SK-N-SH (cell line): ENCODE measurements at regions not wholly inside any gene's neighbourhood (a gene's known extent, or its start where the extent isn't known, plus 50 kb on each side); places are given as distances from the start of the nearest gene placed in this dataset.

ENCODE experiments used
- CTCF ChIA-PET: fragments of 300-600, 350-600 bp; formaldehyde crosslinking; extraction: SDS; loops from one replicate; lab custom pipeline; 2021; lab: Yijun Ruan, JAX
- POLR2A ChIA-PET: fragments of 350-600 bp; sonication (Branson Sonifier 250); formaldehyde crosslinking; extraction: SDS; loops from one replicate; lab custom pipeline; 2020; ENCODE audit warnings: antibody characterized with exemption, inconsistent platforms; lab: Yijun Ruan, JAX
- DNase-seq: peaks from one replicate; pipeline ENCODE4 v3.0.0; 2012
- H2AFZ ChIP-seq: fragments of 200-600 bp; sonication (generic); 2 replicates; pipeline ENCODE4 v1.8.1; 2016; ENCODE audit warnings: antibody characterized with exemption, mild to moderate bottlenecking, low read depth
- H3F3A ChIP-seq: fragments of 200-600 bp; sonication (generic); replicated peaks from 2 replicates; pipeline ENCODE3; 2016; ENCODE audit warnings: antibody characterized with exemption, mild to moderate bottlenecking; ENCODE audit not compliant: insufficient read depth
- H3K27ac ChIP-seq, 2 experiments: fragments of 200-500 bp in 1 of 2; fragments of 200-600 bp in 1 of 2; sonication (Bioruptor generic) in 1 of 2; sonication (generic), shearing (Covaris generic) in 1 of 2; 2 replicates each; pipeline versions ENCODE4 v1.5.1 to v1.6.1; 2014 to 2016; ENCODE audit warnings: low read depth in 2 of 2, inconsistent platforms in 1 of 2, low read length in 1 of 2, mild to moderate bottlenecking in 1 of 2, mixed read lengths in 1 of 2
- H3K27me3 ChIP-seq: fragments of 200-600 bp; sonication (generic), shearing (Covaris generic); 2 replicates; pipeline ENCODE4 v1.6.1; 2016; ENCODE audit warnings: mixed run types; ENCODE audit not compliant: insufficient read depth
- H3K36me3 ChIP-seq, 2 experiments: fragments of 200-500 bp in 1 of 2; fragments of 200-600 bp in 1 of 2; sonication (Bioruptor generic) in 1 of 2; sonication (generic) in 1 of 2; replicated peaks in 1 of 2; 2 replicates each; pipeline versions ENCODE3 to v1.5.1; 2014 to 2016; ENCODE audit warnings: low read length in 1 of 2, mild to moderate bottlenecking in 1 of 2; ENCODE audit not compliant: insufficient read depth in 2 of 2, control insufficient read depth in 1 of 2
- H3K4me1 ChIP-seq, 2 experiments: fragments of 200-500 bp in 1 of 2; fragments of 200-600 bp in 1 of 2; sonication (Bioruptor generic) in 1 of 2; sonication (generic), shearing (Covaris generic) in 1 of 2; 2 replicates each; pipeline versions ENCODE4 v1.5.1 to v1.6.1; 2014 to 2016; ENCODE audit warnings: low read depth in 1 of 2, low read length in 1 of 2, mixed run types in 1 of 2; ENCODE audit not compliant: insufficient read depth in 2 of 2, control insufficient read depth in 1 of 2
- H3K4me2 ChIP-seq: fragments of 200-600 bp; sonication (generic), shearing (Covaris generic); 2 replicates; pipeline ENCODE4 v1.6.1; 2017; ENCODE audit warnings: mixed run types
- H3K4me3 ChIP-seq, 2 experiments: fragments of 200-500 bp in 1 of 2; fragments of 200-600 bp in 1 of 2; sonication (Bioruptor generic) in 1 of 2; sonication (generic), shearing (Covaris generic) in 1 of 2; 2 replicates each; pipeline versions ENCODE4 v1.5.1 to v1.8.1; 2014 to 2016; ENCODE audit warnings: low read depth in 2 of 2, inconsistent platforms in 1 of 2, low read length in 1 of 2, mild to moderate bottlenecking in 1 of 2, mixed read lengths in 1 of 2, moderate library complexity in 1 of 2
- H3K79me2 ChIP-seq: fragments of 200-600 bp; sonication (generic); 2 replicates; pipeline ENCODE4 v1.8.1; 2017; ENCODE audit warnings: mild to moderate bottlenecking; ENCODE audit not compliant: insufficient read depth
- H3K9ac ChIP-seq: fragments of 200-600 bp; sonication (generic); 2 replicates; pipeline ENCODE4 v1.6.1; 2017; ENCODE audit warnings: mixed run types
- H3K9me2 ChIP-seq: fragments of 200-600 bp; sonication (generic); 2 replicates; pipeline ENCODE4 v1.6.1; 2017; ENCODE audit warnings: mixed run types
- H3K9me3 ChIP-seq: fragments of 200-600 bp; sonication (generic); 2 replicates; pipeline ENCODE4 v1.6.1; 2017; ENCODE audit warnings: mixed run types, mild to moderate bottlenecking, moderate library complexity
- H4K20me1 ChIP-seq: fragments of 200-600 bp; sonication (generic); 2 replicates; pipeline ENCODE4 v1.6.1; 2017; ENCODE audit warnings: mild to moderate bottlenecking, mixed run types; ENCODE audit not compliant: insufficient read depth
- CTCF ChIP-seq: fragments of 200-600 bp; sonication (generic); IDR thresholded peaks from 2 replicates; pipeline ENCODE4 v1.6.1; 2017; ENCODE audit warnings: antibody characterized with exemption, mild to moderate bottlenecking, moderate library complexity
- EZH2phosphoT487 ChIP-seq: fragments of 200-600 bp; sonication (generic); IDR thresholded peaks from 2 replicates; pipeline ENCODE4 v1.6.1; 2017; ENCODE audit warnings: low read depth, mixed run types, mild to moderate bottlenecking, antibody characterized with exemption, moderate library complexity, borderline replicate concordance
- FOSL2 ChIP-seq: IDR thresholded peaks from 2 replicates; pipeline ENCODE4 v1.4.0; 2012; ENCODE audit warnings: low read depth, mild to moderate bottlenecking, moderate library complexity, borderline replicate concordance
- GABPA ChIP-seq: IDR thresholded peaks from 2 replicates; pipeline ENCODE4 v1.4.0; 2012; ENCODE audit warnings: low read depth, mild to moderate bottlenecking
- GATA2 ChIP-seq: sonication (generic); formaldehyde crosslinking; IDR thresholded peaks from 2 replicates; pipeline ENCODE4 v1.5.0; 2020; ENCODE audit warnings: mild to moderate bottlenecking, missing genetic modification reagents
- JUND ChIP-seq: IDR thresholded peaks from 2 replicates; pipeline ENCODE4 v1.4.0; 2012
- MEF2A ChIP-seq: IDR thresholded peaks from 2 replicates; pipeline ENCODE4 v1.4.0; 2012; ENCODE audit warnings: low read depth, borderline replicate concordance
- MXI1 ChIP-seq: IDR thresholded peaks from 2 replicates; pipeline ENCODE4 v1.6.1; 2012; ENCODE audit warnings: mild to moderate bottlenecking, low read depth, low read length, improper control_type of control experiment
- NFIC ChIP-seq: IDR thresholded peaks from 2 replicates; pipeline ENCODE4 v1.4.0; 2012; ENCODE audit warnings: borderline replicate concordance
- NRF1 ChIP-seq: IDR thresholded peaks from 2 replicates; pipeline ENCODE4 v1.6.1; 2012; ENCODE audit warnings: low read depth, mild to moderate bottlenecking, low read length
- RAD21 ChIP-seq: IDR thresholded peaks from 2 replicates; pipeline ENCODE4 v1.6.1; 2012; ENCODE audit warnings: mild to moderate bottlenecking, low read length
- RCOR1 ChIP-seq: fragments of 150-350 bp; IDR thresholded peaks from 2 replicates; pipeline ENCODE4 v1.6.1; 2017; ENCODE audit warnings: antibody characterized with exemption, low read length
- RFX5 ChIP-seq: IDR thresholded peaks from 2 replicates; pipeline ENCODE4 v1.6.1; 2012; ENCODE audit warnings: mild to moderate bottlenecking, improper control_type of control experiment, low read length
- RXRA ChIP-seq: IDR thresholded peaks from 2 replicates; pipeline ENCODE4 v1.4.0; 2012; ENCODE audit warnings: low read depth, mild to moderate bottlenecking, borderline replicate concordance
- SIN3A ChIP-seq: IDR thresholded peaks from 2 replicates; pipeline ENCODE4 v1.6.1; 2012; ENCODE audit warnings: low read depth, mild to moderate bottlenecking, low read length, moderate library complexity, borderline replicate concordance
- SMC3 ChIP-seq: IDR thresholded peaks from 2 replicates; pipeline ENCODE4 v1.6.1; 2012; ENCODE audit warnings: low read depth, low read length, improper control_type of control experiment
- USF1 ChIP-seq: IDR thresholded peaks from 2 replicates; pipeline ENCODE4 v1.4.0; 2012; ENCODE audit warnings: low read depth, borderline replicate concordance
- USF2 ChIP-seq: fragments of 150-350 bp; IDR thresholded peaks from 2 replicates; pipeline ENCODE4 v1.6.1; 2017; ENCODE audit warnings: antibody characterized with exemption, low read length, low read depth, borderline replicate concordance
- YY1 ChIP-seq: IDR thresholded peaks from 2 replicates; pipeline ENCODE4 v1.4.0; 2012; ENCODE audit warnings: low read depth, mild to moderate bottlenecking
- WGBS: methylation state at CpG from one replicate; pipeline ENCODE4 v1.1.6; 2017; ENCODE audit warnings: low lambda C conversion rate; 5-methylcytosine and 5-hydroxymethylcytosine counted together
- TF ChIP-seq, protein P1 (sequence below): fragments of 150-350 bp; IDR thresholded peaks from 2 replicates; pipeline ENCODE4 v1.6.1; 2016; ENCODE audit warnings: mild to moderate bottlenecking, low read depth, low read length
- TF ChIP-seq, protein P2 (sequence below): IDR thresholded peaks from 2 replicates; pipeline ENCODE4 v1.4.0; 2012; ENCODE audit warnings: low read depth

- H3K9me3 ChIP-seq: no peaks in the 10 kb centered on the region
- DNase-seq: no peak
These were observed 880.6 kb upstream of the ID2 start for GRCh38 chr2:7801212-7801611.

GRCh38 chr2:7803515-7803914 is 878.3 kb upstream of the ID2 start:
- H3K9me2 ChIP-seq: no peaks in the 10 kb centered on the region
- H3K27ac ChIP-seq: no peak overlapping the region
- no peak overlapping the region for H3K4me2 ChIP-seq
- H3F3A ChIP-seq: no peaks in the 10 kb centered on the region
- H3K36me3 ChIP-seq: no peaks in the 10 kb centered on the region
- H3K79me2 ChIP-seq: no peaks in the 10 kb centered on the region
- no peaks in the 10 kb centered on the region for H3K4me1 ChIP-seq
- no peak overlapping the region for H3K9ac ChIP-seq
- no peak overlapping the region for H3K4me3 ChIP-seq
- H2AFZ ChIP-seq: no peak overlapping the region
- no peak for DNase-seq
- CTCF ChIA-PET: interaction anchor here (1.0 kb wide), 1 partner anchor 9 kb away, joined by 4 read pairs; no protein-coding TSS in a partner anchor
- no peaks in the 10 kb centered on the region for H3K9me3 ChIP-seq
- no peaks in the 10 kb centered on the region for H4K20me1 ChIP-seq
- POLR2A ChIA-PET: no interaction called here
- H3K27me3 ChIP-seq: no peaks in the 10 kb centered on the region
- 56% methylated on average over 5 of the region's 5 CpGs for whole genome bisulfite sequencing
- TF ChIP-seq, protein P1, sequence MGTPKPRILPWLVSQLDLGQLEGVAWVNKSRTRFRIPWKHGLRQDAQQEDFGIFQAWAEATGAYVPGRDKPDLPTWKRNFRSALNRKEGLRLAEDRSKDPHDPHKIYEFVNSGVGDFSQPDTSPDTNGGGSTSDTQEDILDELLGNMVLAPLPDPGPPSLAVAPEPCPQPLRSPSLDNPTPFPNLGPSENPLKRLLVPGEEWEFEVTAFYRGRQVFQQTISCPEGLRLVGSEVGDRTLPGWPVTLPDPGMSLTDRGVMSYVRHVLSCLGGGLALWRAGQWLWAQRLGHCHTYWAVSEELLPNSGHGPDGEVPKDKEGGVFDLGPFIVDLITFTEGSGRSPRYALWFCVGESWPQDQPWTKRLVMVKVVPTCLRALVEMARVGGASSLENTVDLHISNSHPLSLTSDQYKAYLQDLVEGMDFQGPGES: no peak
- no peak for TF ChIP-seq NFIC
- TF ChIP-seq USF2: no peak
- TF ChIP-seq RCOR1: no peak
- TF ChIP-seq CTCF: no peak
- TF ChIP-seq MEF2A: no peak
- TF ChIP-seq GATA2: no peak
- no peak for TF ChIP-seq RAD21

More at GRCh38 chr2:7801212-7801611, 880.6 kb upstream of the ID2 start:
- H3K4me3 ChIP-seq: no peak overlapping the region
- H3K79me2 ChIP-seq: no peaks in the 10 kb centered on the region
- no peaks in the 10 kb centered on the region for H3F3A ChIP-seq
- H4K20me1 ChIP-seq: no peaks in the 10 kb centered on the region
- no peaks in the 10 kb centered on the region for H3K36me3 ChIP-seq
- no peaks in the 10 kb centered on the region for H3K9me2 ChIP-seq
- H3K27me3 ChIP-seq: no peaks in the 10 kb centered on the region
- H2AFZ ChIP-seq: no peak overlapping the region
- no peak overlapping the region for H3K27ac ChIP-seq
- ChIA-PET POLR2A (no interaction called here), CTCF (no interaction called here)
- TF ChIP-seq SMC3 (no peak), RCOR1 (no peak), SIN3A (no peak), NRF1 (no peak), MEF2A (no peak), USF2 (no peak), USF1 (no peak), JUND (no peak), FOSL2 (no peak), GABPA (no peak), RAD21 (no peak), RXRA (no peak), NFIC (no peak), YY1 (no peak), MXI1 (no peak), EZH2phosphoT487 (no peak), RFX5 (no peak)
- TF ChIP-seq, protein P1: no peak
- TF ChIP-seq, protein P2, sequence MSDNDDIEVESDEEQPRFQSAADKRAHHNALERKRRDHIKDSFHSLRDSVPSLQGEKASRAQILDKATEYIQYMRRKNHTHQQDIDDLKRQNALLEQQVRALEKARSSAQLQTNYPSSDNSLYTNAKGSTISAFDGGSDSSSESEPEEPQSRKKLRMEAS: no peak
- no peaks in the 10 kb centered on the region for H3K4me1 ChIP-seq
- no peak overlapping the region for H3K4me2 ChIP-seq
- no peak overlapping the region for H3K9ac ChIP-seq
